RWPE2 (cell line): ENCODE measurements at regions not wholly inside any gene's neighbourhood (a gene's known extent, or its start where the extent isn't known, plus 50 kb on each side); places are given as distances from the start of the nearest gene placed in this dataset.

Source experiments
- ATAC-seq: fragments of 200-7000 bp; cut with Tn5 transposase; 3 replicates; pipeline ENCODE4 v1.9.1; 2021; ENCODE audit warnings: low read depth
- DNase-seq: peaks from one replicate; pipeline ENCODE4 v3.0.0-alpha.2; 2020; ENCODE audit warnings: low spot score
- H3K27ac ChIP-seq: fragments of 450-650 bp; 2 replicates; pipeline ENCODE4 v1.5.1; 2017; ENCODE audit warnings: mild to moderate bottlenecking; ENCODE audit not compliant: poor library complexity, severe bottlenecking
- H3K27me3 ChIP-seq: fragments of 250-450 bp; sonication (Bioruptor Pico); 2 replicates; pipeline ENCODE4 v1.5.1; 2021; ENCODE audit warnings: mild to moderate bottlenecking, moderate library complexity; ENCODE audit not compliant: insufficient read depth, poor library complexity, severe bottlenecking
- H3K36me3 ChIP-seq: fragments of 250-450 bp; sonication (Bioruptor Pico); 2 replicates; pipeline ENCODE4 v1.5.1; 2020; ENCODE audit warnings: low read depth, mild to moderate bottlenecking, moderate library complexity
- H3K4me1 ChIP-seq: fragments of 250-450 bp; sonication (Bioruptor Pico); 2 replicates; pipeline ENCODE4 v1.5.1; 2021; ENCODE audit warnings: mild to moderate bottlenecking, moderate library complexity; ENCODE audit not compliant: insufficient read depth, poor library complexity, severe bottlenecking
- H3K4me3 ChIP-seq: fragments of 250-450 bp; sonication (Bioruptor Pico); 2 replicates; pipeline ENCODE4 v1.5.1; 2021; ENCODE audit warnings: mild to moderate bottlenecking, moderate library complexity; ENCODE audit not compliant: severe bottlenecking
- H3K9me3 ChIP-seq: fragments of 250-450 bp; sonication (Bioruptor Pico); 2 replicates; pipeline ENCODE4 v1.5.1; 2021; ENCODE audit warnings: mild to moderate bottlenecking, moderate library complexity; ENCODE audit not compliant: severe bottlenecking
- CTCF ChIP-seq: fragments of 450-650 bp; IDR thresholded peaks from one replicate; pipeline ENCODE4 v1.5.1; 2017; ENCODE audit warnings: mild to moderate bottlenecking, moderate library complexity; ENCODE audit not compliant: poor library complexity, severe bottlenecking

GRCh38 chr2:199509403-199509802, 51.7 kb upstream of the SATB2 start:
- Histone ChIP-seq H3K4me1 (no peaks in the 10 kb centered on the region), H3K27me3 (peaks cover 2% of the 10 kb centered on the region), H3K36me3 (no peaks in the 10 kb centered on the region), H3K27ac (no peak overlapping the region), H3K9me3 (no peaks in the 10 kb centered on the region), H3K4me3 (no peak overlapping the region)
- ATAC-seq (no peak), DNase-seq (no peak)
- no peak for TF ChIP-seq CTCF
